ENCODE measurements at regions not wholly inside any gene's neighbourhood (a gene's known extent, or its start where the extent isn't known, plus 50 kb on each side); places are given as distances from the start of the nearest gene placed in this dataset.

DNA sequence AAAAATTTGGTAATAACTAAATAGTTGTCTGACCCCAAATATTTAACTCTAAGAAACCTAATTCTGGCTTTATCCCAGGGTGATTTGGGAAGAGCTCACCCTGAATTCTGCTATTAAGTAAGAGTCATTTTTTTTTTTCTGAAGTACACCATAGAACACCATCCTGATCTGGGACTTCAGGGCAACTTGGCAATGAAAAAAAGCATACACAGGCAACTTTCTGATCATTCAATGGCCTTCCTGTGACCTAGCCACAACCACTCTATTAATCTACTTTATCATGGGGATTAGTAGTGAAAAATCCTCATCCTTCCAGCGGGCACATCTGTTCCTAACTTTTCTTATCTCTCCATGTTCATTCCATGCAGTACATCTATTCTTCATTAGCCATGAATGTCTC is 333.2 kb upstream of the MAD2L1 start:
- no peak for TF ChIP-seq EP300 (IDR thresholded peaks at IDR 0.05)
- TF ChIP-seq CTCF (IDR thresholded peaks at IDR 0.05): no peak
- TF ChIP-seq POLR2AphosphoS5 (IDR thresholded peaks at IDR 0.05): no peak
- no peak for TF ChIP-seq POLR2A (IDR thresholded peaks at IDR 0.05)
